ENCODE measurements at regions not wholly inside any gene's neighbourhood (a gene's known extent, or its start where the extent isn't known, plus 50 kb on each side); places are given as distances from the start of the nearest gene placed in this dataset.

GRCh38 chr5:85663708-85664031 is 954.1 kb upstream of the COX7C start:
- POLR2A ChIA-PET: no interaction called here
- no peak for TF ChIP-seq CTCF (IDR thresholded peaks at IDR 0.05; ENCODE audit: control extremely low read depth, extremely low read depth, low read depth, missing control alignments)
- no peak for DNase-seq (ENCODE audit: extremely low spot score)
- CTCF ChIA-PET: no interaction called here

GRCh38 chr5:85670417-85670816 is 947.3 kb upstream of the COX7C start:
- POLR2A ChIA-PET: no interaction called here
- TF ChIP-seq CTCF (IDR thresholded peaks at IDR 0.05; ENCODE audit: control extremely low read depth, extremely low read depth, low read depth, missing control alignments): no peak
- CTCF ChIA-PET: interaction anchor here (0.8 kb wide), 1 partner anchor 21 kb away, joined by 4 read pairs; no protein-coding TSS in a partner anchor
- no peak for DNase-seq (ENCODE audit: extremely low spot score)

GRCh38 chr5:85671223-85671970 is 946.3 kb upstream of the COX7C start:
- CTCF ChIA-PET: no interaction called here
- no peak for DNase-seq (ENCODE audit: extremely low spot score)
- TF ChIP-seq CTCF (IDR thresholded peaks at IDR 0.05; ENCODE audit: control extremely low read depth, extremely low read depth, low read depth, missing control alignments): no peak
- POLR2A ChIA-PET: no interaction called here

GRCh38 chr5:85681871-85682270 is 935.9 kb upstream of the COX7C start:
- no peak for TF ChIP-seq CTCF (IDR thresholded peaks at IDR 0.05; ENCODE audit: control extremely low read depth, extremely low read depth, low read depth, missing control alignments)
- DNase-seq (ENCODE audit: extremely low spot score): no peak
- POLR2A ChIA-PET: no interaction called here
- CTCF ChIA-PET: no interaction called here

- ChIA-PET POLR2A (no interaction called here), CTCF (interaction anchor here (1.5 kb wide), 1 partner anchor 11 kb away, joined by 3 read pairs; no protein-coding TSS in a partner anchor)
- DNase-seq (ENCODE audit: extremely low spot score): no peak
- no peak for TF ChIP-seq CTCF (IDR thresholded peaks at IDR 0.05; ENCODE audit: control extremely low read depth, extremely low read depth, low read depth, missing control alignments)
These were observed 933.4 kb upstream of the COX7C start for GRCh38 chr5:85684351-85684750.

- no peak for DNase-seq (ENCODE audit: extremely low spot score)
- no peak for TF ChIP-seq CTCF (IDR thresholded peaks at IDR 0.05; ENCODE audit: control extremely low read depth, extremely low read depth, low read depth, missing control alignments)
- ChIA-PET POLR2A (no interaction called here), CTCF (no interaction called here)
These were observed 914.4 kb upstream of the COX7C start for GRCh38 chr5:85703296-85703695.

Data from GM10248 (cell line).